DND-41 (cell line): ENCODE measurements at regions not wholly inside any gene's neighbourhood (a gene's known extent, or its start where the extent isn't known, plus 50 kb on each side); places are given as distances from the start of the nearest gene placed in this dataset.

Source experiments
- ATAC-seq: fragments of 200-7000 bp; cut with Tn5 transposase; 3 replicates; pipeline ENCODE4 v1.9.1; 2021; ENCODE audit warnings: low read depth; ENCODE audit not compliant: insufficient read depth
- DNase-seq: peaks from one replicate; pipeline ENCODE4 v3.0.0-alpha.2; 2020
- H2AFZ ChIP-seq: 2 replicates; pipeline ENCODE4 v1.6.0; 2012; ENCODE audit warnings: low read depth, low read length
- H3K27ac ChIP-seq: 2 replicates; pipeline ENCODE4 v1.5.1; 2012; ENCODE audit warnings: low read length, inconsistent platforms
- H3K27me3 ChIP-seq: fragments of 200-600 bp; sonication (generic); 2 replicates; pipeline ENCODE4 v1.6.0; 2012; ENCODE audit warnings: low read length, mild to moderate bottlenecking, inconsistent platforms; ENCODE audit not compliant: insufficient read depth, poor library complexity
- H3K36me3 ChIP-seq: 2 replicates; pipeline ENCODE4 v1.5.1; 2012; ENCODE audit warnings: low read length, inconsistent platforms; ENCODE audit not compliant: insufficient read depth
- H3K4me1 ChIP-seq: 2 replicates; pipeline ENCODE4 v1.5.1; 2012; ENCODE audit warnings: mild to moderate bottlenecking, low read length; ENCODE audit not compliant: insufficient read depth
- H3K4me2 ChIP-seq: 2 replicates; pipeline ENCODE4 v1.6.0; 2012; ENCODE audit warnings: mild to moderate bottlenecking, moderate library complexity, low read length, inconsistent platforms; ENCODE audit not compliant: insufficient read depth
- H3K4me3 ChIP-seq, 2 experiments: fragments of 200-600 bp in 1 of 2; shearing (Covaris generic) in 1 of 2; 2 replicates each; pipeline ENCODE4 v1.5.1; 2012 to 2016; ENCODE audit warnings: inconsistent platforms in 2 of 2, low read length in 2 of 2, mild to moderate bottlenecking in 2 of 2, low read depth in 1 of 2, moderate library complexity in 1 of 2
- H3K79me2 ChIP-seq: 2 replicates; pipeline ENCODE4 v1.6.0; 2012; ENCODE audit warnings: low read length, inconsistent platforms; ENCODE audit not compliant: insufficient read depth
- H3K9ac ChIP-seq: 2 replicates; pipeline ENCODE4 v1.6.0; 2012; ENCODE audit warnings: low read depth, mild to moderate bottlenecking, inconsistent platforms, low read length, moderate library complexity
- H3K9me3 ChIP-seq: 2 replicates; pipeline ENCODE4 v1.5.1; 2012; ENCODE audit warnings: low read length, moderate library complexity, mild to moderate bottlenecking, inconsistent platforms; ENCODE audit not compliant: insufficient read depth, severe bottlenecking
- H4K20me1 ChIP-seq: 2 replicates; pipeline ENCODE4 v1.6.0; 2012; ENCODE audit warnings: low read length; ENCODE audit not compliant: insufficient read depth
- EZH2 ChIP-seq: IDR thresholded peaks from 3 replicates; pipeline ENCODE4 v1.6.1; 2012; ENCODE audit warnings: borderline replicate concordance, low read depth, mild to moderate bottlenecking, moderate library complexity, low read length, inconsistent platforms; ENCODE audit not compliant: severe bottlenecking
- TF ChIP-seq, protein P1 (sequence below): IDR thresholded peaks from 2 replicates; pipeline ENCODE4 v1.5.1; 2012; ENCODE audit warnings: borderline replicate concordance, low read length, moderate library complexity, mild to moderate bottlenecking; ENCODE audit not compliant: poor library complexity, severe bottlenecking; ENCODE audit errors: extremely low read depth

DNA sequence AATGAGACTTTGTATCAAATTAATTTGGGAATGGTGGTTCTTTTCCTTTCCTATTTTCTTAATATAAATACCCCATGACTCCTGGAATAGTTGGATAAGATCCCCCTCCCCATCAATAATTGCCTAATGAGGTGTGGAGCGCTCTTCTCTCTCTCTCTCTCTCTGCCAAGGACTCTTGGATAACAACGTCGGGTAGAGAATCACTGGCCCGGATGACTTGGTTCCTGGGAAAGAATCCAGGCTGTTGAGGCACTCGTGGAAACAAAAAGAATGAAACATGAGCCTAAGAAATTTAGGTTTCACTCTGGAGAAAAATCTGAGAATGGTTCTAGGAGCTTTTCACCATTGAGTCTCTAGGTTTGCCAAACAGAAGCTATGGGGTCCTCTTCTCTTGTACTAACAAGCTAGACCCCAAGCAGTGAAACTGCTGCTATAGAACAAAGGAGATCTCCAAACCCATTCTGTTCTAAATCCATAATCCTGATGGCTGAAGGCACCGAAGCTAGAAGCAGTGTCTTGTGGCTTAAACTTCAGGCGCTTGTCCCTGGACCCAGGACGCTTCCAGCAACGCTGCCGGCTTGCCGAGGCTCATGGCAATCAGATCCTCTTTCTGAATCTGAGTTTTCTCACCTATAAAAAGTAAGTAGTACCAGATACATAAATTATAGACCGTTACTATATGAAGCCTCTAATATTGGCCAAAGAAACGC lies 241.6 kb upstream of the BTBD3 start:
- Histone ChIP-seq H3K4me2 (no peak overlapping the region), H3K4me1 (no peaks in the 10 kb centered on the region), H3K9me3 (no peaks in the 10 kb centered on the region), H4K20me1 (no peaks in the 10 kb centered on the region), H3K79me2 (no peaks in the 10 kb centered on the region), H2AFZ (no peak overlapping the region), H3K9ac (no peak overlapping the region), H3K27me3 (peaks cover 3% of the 10 kb centered on the region), H3K27ac (no peak overlapping the region), H3K36me3 (no peaks in the 10 kb centered on the region), H3K4me3 (no peak overlapping the region)
- TF ChIP-seq, protein P1, sequence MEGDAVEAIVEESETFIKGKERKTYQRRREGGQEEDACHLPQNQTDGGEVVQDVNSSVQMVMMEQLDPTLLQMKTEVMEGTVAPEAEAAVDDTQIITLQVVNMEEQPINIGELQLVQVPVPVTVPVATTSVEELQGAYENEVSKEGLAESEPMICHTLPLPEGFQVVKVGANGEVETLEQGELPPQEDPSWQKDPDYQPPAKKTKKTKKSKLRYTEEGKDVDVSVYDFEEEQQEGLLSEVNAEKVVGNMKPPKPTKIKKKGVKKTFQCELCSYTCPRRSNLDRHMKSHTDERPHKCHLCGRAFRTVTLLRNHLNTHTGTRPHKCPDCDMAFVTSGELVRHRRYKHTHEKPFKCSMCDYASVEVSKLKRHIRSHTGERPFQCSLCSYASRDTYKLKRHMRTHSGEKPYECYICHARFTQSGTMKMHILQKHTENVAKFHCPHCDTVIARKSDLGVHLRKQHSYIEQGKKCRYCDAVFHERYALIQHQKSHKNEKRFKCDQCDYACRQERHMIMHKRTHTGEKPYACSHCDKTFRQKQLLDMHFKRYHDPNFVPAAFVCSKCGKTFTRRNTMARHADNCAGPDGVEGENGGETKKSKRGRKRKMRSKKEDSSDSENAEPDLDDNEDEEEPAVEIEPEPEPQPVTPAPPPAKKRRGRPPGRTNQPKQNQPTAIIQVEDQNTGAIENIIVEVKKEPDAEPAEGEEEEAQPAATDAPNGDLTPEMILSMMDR = no peak
- TF ChIP-seq EZH2 = no peak
- no peak for ATAC-seq
- no peak for DNase-seq

DNA sequence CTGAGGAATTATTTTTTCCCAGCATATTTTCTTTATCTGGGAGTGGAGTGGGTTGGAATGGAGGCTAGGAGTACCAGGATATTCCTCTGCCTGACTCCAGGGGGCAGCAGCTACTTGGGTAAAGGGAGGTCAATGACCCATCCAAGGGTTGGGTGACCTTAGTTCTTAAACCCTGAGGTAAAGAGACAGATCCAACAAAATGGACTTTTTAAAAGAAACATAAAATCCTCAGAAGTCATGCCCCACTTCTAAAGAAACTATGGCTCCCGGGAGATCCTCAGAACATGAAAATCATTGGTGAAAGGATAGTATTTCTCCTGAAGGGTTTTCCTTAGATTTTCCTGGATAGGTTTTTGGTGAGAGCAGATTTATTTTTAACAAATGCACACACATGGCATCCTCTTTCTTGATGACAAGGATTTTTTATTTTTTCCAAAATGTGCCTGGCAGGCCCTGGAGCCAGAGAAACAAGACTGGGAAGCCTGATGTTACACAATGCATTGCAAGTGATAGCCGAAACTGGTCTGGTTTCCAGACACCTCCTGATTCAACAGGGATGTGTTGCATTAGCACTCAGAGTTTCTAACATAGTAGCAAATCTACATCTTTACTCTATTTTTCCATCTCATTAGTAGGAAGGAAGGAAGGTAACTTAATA lies 240.9 kb upstream of the BTBD3 start:
- Histone ChIP-seq H3K27me3 (peaks cover 3% of the 10 kb centered on the region), H3K9me3 (no peaks in the 10 kb centered on the region), H3K36me3 (no peaks in the 10 kb centered on the region), H3K4me3 (no peak overlapping the region), H3K27ac (no peak overlapping the region), H4K20me1 (no peaks in the 10 kb centered on the region), H3K4me2 (no peak overlapping the region), H3K79me2 (no peaks in the 10 kb centered on the region), H3K9ac (no peak overlapping the region), H3K4me1 (no peaks in the 10 kb centered on the region), H2AFZ (no peak overlapping the region)
- ATAC-seq = peak; percentile 70; the same call in 2 of the 3 replicates
- TF ChIP-seq EZH2 = no peak
- TF ChIP-seq, protein P1 = peak; percentile 79
- DNase-seq = peak; percentile 35

DNA sequence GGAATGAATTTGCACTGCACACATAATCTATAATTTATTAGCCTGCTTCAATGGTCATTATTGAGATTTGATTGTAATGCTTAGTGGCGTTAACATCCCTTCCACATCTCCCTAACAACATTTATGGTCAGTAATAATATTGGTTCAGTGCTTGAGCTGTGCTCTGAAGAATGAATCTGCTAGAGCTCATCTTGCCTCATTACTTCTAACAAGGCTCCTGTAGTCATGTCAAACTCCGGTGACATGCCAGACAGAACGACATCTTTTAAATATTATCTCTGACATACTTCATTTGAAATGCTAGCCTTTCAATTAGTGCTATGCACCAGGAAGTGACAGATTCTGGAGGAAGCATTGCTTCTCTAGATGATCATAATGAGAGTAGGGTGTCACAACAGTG lies 240.3 kb upstream of the BTBD3 start:
- no peak overlapping the region for H3K4me2 ChIP-seq
- H3K9me3 ChIP-seq = no peaks in the 10 kb centered on the region
- no peak overlapping the region for H2AFZ ChIP-seq
- TF ChIP-seq EZH2 = no peak
- TF ChIP-seq, protein P1 = no peak
- H3K4me3 ChIP-seq = no peak overlapping the region
- H3K27me3 ChIP-seq = peaks cover 3% of the 10 kb centered on the region
- no peak overlapping the region for H3K27ac ChIP-seq
- H3K79me2 ChIP-seq = no peaks in the 10 kb centered on the region
- H4K20me1 ChIP-seq = no peaks in the 10 kb centered on the region
- ATAC-seq (no peak), DNase-seq (no peak)
- H3K9ac ChIP-seq = no peak overlapping the region
- no peaks in the 10 kb centered on the region for H3K36me3 ChIP-seq
- no peaks in the 10 kb centered on the region for H3K4me1 ChIP-seq
